GM19397 (cell line): ENCODE measurements at regions not wholly inside any gene's neighbourhood (a gene's known extent, or its start where the extent isn't known, plus 50 kb on each side); places are given as distances from the start of the nearest gene placed in this dataset.

Experiments used
- ATAC-seq: cut with Tn5 transposase; IDR thresholded peaks from one replicate; pipeline ENCODE4 v1.9.1; 2021; ENCODE audit warnings: mild to moderate bottlenecking, moderate library complexity; ENCODE audit not compliant: unreplicated experiment

- ATAC-seq: no peak
Measured at GRCh38 chrX:46447384-46447783, 97.8 kb downstream of the ZNF674 start.

- peak; percentile 95 for ATAC-seq
Measured at GRCh38 chrX:46446727-46447378, 98.4 kb downstream of the ZNF674 start.

- no peak for ATAC-seq
Measured at GRCh38 chrX:46444011-46444410, 101.2 kb downstream of the ZNF674 start.

- ATAC-seq: no peak
Measured at GRCh38 chrX:46436744-46437143, 108.5 kb downstream of the ZNF674 start.

GRCh38 chrX:46433892-46434291 is 111.3 kb downstream of the ZNF674 start:
- ATAC-seq: no peak

GRCh38 chrX:46408553-46409407 is 136.4 kb downstream of the ZNF674 start:
- no peak for ATAC-seq

- no peak for ATAC-seq
Measured at GRCh38 chrX:46407753-46408130, 137.5 kb downstream of the ZNF674 start.

GRCh38 chrX:46407036-46407752 is 138.0 kb downstream of the ZNF674 start:
- ATAC-seq: no peak

GRCh38 chrX:46404774-46405173 is 140.4 kb downstream of the ZNF674 start:
- ATAC-seq: no peak

GRCh38 chrX:46400530-46401443 is 144.4 kb downstream of the ZNF674 start:
- no peak for ATAC-seq

GRCh38 chrX:46398874-46399273 is 146.3 kb downstream of the ZNF674 start:
- no peak for ATAC-seq

GRCh38 chrX:46398126-46398525 is 147.1 kb downstream of the ZNF674 start:
- ATAC-seq: no peak

GRCh38 chrX:46386511-46386910 is 158.7 kb downstream of the ZNF674 start:
- no peak for ATAC-seq

GRCh38 chrX:46383006-46383405 is 162.2 kb downstream of the ZNF674 start:
- no peak for ATAC-seq

GRCh38 chrX:46382595-46382994 is 162.6 kb downstream of the ZNF674 start:
- no peak for ATAC-seq

- ATAC-seq: no peak
Measured at GRCh38 chrX:46381630-46382029, 163.6 kb downstream of the ZNF674 start.

- no peak for ATAC-seq
Measured at GRCh38 chrX:46380148-46380752, 165.0 kb downstream of the ZNF674 start.

GRCh38 chrX:46376246-46376885 is 168.9 kb downstream of the ZNF674 start:
- ATAC-seq: no peak

GRCh38 chrX:46375831-46376230 is 169.4 kb downstream of the ZNF674 start:
- ATAC-seq: no peak

GRCh38 chrX:46374371-46374770 is 170.8 kb downstream of the ZNF674 start:
- no peak for ATAC-seq
